ENCODE measurements at regions not wholly inside any gene's neighbourhood (a gene's known extent, or its start where the extent isn't known, plus 50 kb on each side); places are given as distances from the start of the nearest gene placed in this dataset.

- peak; percentile 71; the same call in 1 of the 2 replicates for TF ChIP-seq RXRB (CRISPR knock-in tag; IDR thresholded peaks at IDR 0.05; ENCODE audit: borderline replicate concordance)
- TF ChIP-seq BCL3 (CRISPR knock-in tag; IDR thresholded peaks at IDR 0.05), result no peak
- TF ChIP-seq ZNF160 (CRISPR knock-in tag; IDR thresholded peaks at IDR 0.05), result no peak
- peak; percentile 69 for TF ChIP-seq RBM39 (IDR thresholded peaks at IDR 0.05; ENCODE audit: low read depth, low read length, poor library complexity, severe bottlenecking)
- TF ChIP-seq HIVEP1 (CRISPR knock-in tag; IDR thresholded peaks at IDR 0.05), result no peak
- TF ChIP-seq TFAP4 (IDR thresholded peaks at IDR 0.05; ENCODE audit: borderline replicate concordance, low read depth), result peak; percentile 59; the same call in 1 of the 2 replicates
- peak; percentile 69 for TF ChIP-seq DRAP1 (CRISPR knock-in tag; IDR thresholded peaks at IDR 0.05)
- no peak for TF ChIP-seq HOXA7 (CRISPR knock-in tag; IDR thresholded peaks at IDR 0.05)
- no peak for TF ChIP-seq ARID2 (CRISPR knock-in tag; IDR thresholded peaks at IDR 0.05; ENCODE audit: borderline replicate concordance)
- TF ChIP-seq ZBTB10 (CRISPR knock-in tag; IDR thresholded peaks at IDR 0.05; ENCODE audit: borderline replicate concordance), result peak; percentile 45; the same call in 1 of the 2 replicates
- no peak; the same call in 1 of the 2 replicates for TF ChIP-seq ZNF792 (CRISPR knock-in tag; IDR thresholded peaks at IDR 0.05)
- TF ChIP-seq IKZF1 (IDR thresholded peaks at IDR 0.05), result no peak
- TF ChIP-seq ZNF878 (CRISPR knock-in tag; IDR thresholded peaks at IDR 0.05), result no peak; the same call in 1 of the 2 replicates
- peak; percentile 54; the same call in 1 of the 2 replicates for TF ChIP-seq ZNF317 (CRISPR knock-in tag; IDR thresholded peaks at IDR 0.05)
- TF ChIP-seq KMT2B (CRISPR knock-in tag; IDR thresholded peaks at IDR 0.05), result peak; percentile 9; the same call in 1 of the 2 replicates
- peak; percentile 44 for TF ChIP-seq ELF1 (CRISPR knock-in tag; IDR thresholded peaks at IDR 0.05)
- TF ChIP-seq ZBTB43 (CRISPR knock-in tag; conservative IDR thresholded peaks at IDR 0.05), result no peak
- no peak for TF ChIP-seq ZFP36 (IDR thresholded peaks at IDR 0.05; ENCODE audit: borderline replicate concordance, low read depth, low read length, partially characterized antibody)
- TF ChIP-seq PHF5A (CRISPR knock-in tag; IDR thresholded peaks at IDR 0.05; ENCODE audit: low read depth, unreplicated experiment), result no peak
- 0 out of 2 replicates have a peak, but pooled peaks have one; percentile 11 for TF ChIP-seq MIXL1 (CRISPR knock-in tag; IDR thresholded peaks at IDR 0.05)
- no peak for TF ChIP-seq CBX2 (IDR thresholded peaks at IDR 0.05; ENCODE audit: low read depth, low read length)
- no peak for TF ChIP-seq CBX2 (CRISPR knock-in tag; IDR thresholded peaks at IDR 0.05; ENCODE audit: low read depth)
- no peak for TF ChIP-seq ARNT (IDR thresholded peaks at IDR 0.05)
- no peak for TF ChIP-seq RAD51 (IDR thresholded peaks at IDR 0.05; ENCODE audit: borderline replicate concordance)
- TF ChIP-seq TBX2 (CRISPR knock-in tag; IDR thresholded peaks at IDR 0.05; ENCODE audit: borderline replicate concordance), result peak; percentile 96
Measured at GRCh38 chr1:43035821-43036741, 77.4 kb upstream of the SLC2A1 start (continued).

Measured in HepG2 (cell line).